ENCODE measurements at regions not wholly inside any gene's neighbourhood (a gene's known extent, or its start where the extent isn't known, plus 50 kb on each side); places are given as distances from the start of the nearest gene placed in this dataset.

DNA sequence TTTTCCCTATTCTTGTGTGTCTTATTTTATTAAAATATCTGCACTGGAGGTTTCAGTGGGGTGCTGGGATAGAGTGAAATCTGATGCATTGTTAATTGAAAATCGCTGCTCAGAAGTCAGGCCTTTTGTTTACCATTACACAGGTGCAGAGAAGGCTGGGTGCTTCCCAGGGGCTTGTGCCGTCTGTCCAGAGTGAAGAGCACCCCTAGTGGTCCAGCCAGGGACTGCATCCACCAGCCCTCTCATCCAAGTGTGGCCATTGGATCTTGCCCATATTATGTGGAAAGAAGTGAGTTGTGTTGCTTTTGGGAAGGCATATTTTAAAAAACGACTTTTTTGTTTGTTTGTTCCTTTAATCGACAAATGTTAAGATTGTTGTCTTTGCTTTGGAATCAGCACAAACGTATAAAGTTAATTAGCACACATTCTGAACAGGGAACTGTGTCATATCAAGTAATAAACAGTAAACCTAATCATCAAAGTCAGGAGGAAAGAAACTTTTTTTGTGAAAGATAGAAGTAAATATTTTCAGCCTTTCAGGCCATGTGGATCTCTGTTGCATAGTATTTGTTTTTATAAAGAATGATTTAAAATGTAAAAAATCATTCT lies 315.6 kb downstream of the MTRR start:
- H3K4me1 ChIP-seq (ENCODE audit: control insufficient read depth in 1 of 2, low read depth in 2 of 2): peaks cover 0 to 5% of the 10 kb centered on the region in 2 donors
- TF ChIP-seq, protein P1, sequence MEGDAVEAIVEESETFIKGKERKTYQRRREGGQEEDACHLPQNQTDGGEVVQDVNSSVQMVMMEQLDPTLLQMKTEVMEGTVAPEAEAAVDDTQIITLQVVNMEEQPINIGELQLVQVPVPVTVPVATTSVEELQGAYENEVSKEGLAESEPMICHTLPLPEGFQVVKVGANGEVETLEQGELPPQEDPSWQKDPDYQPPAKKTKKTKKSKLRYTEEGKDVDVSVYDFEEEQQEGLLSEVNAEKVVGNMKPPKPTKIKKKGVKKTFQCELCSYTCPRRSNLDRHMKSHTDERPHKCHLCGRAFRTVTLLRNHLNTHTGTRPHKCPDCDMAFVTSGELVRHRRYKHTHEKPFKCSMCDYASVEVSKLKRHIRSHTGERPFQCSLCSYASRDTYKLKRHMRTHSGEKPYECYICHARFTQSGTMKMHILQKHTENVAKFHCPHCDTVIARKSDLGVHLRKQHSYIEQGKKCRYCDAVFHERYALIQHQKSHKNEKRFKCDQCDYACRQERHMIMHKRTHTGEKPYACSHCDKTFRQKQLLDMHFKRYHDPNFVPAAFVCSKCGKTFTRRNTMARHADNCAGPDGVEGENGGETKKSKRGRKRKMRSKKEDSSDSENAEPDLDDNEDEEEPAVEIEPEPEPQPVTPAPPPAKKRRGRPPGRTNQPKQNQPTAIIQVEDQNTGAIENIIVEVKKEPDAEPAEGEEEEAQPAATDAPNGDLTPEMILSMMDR (IDR thresholded peaks at IDR 0.05): peak; percentile 47
- no peaks in the 10 kb centered on the region for H3K27me3 ChIP-seq (replicated peaks; ENCODE audit: insufficient read depth)
- no peaks in the 10 kb centered on the region for H3K36me3 ChIP-seq
- no peak for ATAC-seq (ENCODE audit: insufficient number of reproducible peaks, low FRiP score, low read depth)
- no peak for DNase-seq (ENCODE audit: low spot score)
- no peak overlapping the region for H3K27ac ChIP-seq
- H3K4me3 ChIP-seq: no peak overlapping the region
- H3K9me3 ChIP-seq: no peaks in the 10 kb centered on the region

DNA sequence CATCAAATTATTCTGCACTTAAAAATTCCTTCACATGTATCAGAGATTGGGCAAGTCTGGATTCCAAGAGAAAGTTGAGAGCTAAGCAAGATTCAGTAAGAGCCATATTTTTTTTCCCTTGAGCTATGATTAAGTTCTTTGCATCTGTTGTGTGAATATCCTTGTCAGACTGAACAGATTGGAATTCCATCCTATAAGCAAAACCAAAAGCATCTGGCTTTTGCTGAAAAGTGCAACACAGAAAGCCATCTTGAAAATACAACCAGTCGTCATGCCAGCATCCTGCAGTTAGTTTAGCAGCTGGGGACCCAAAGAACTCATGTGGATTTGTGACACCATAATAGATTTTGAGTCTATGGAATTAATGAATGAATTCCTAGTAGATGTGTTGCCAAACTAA lies 316.9 kb downstream of the MTRR start:
- H3K4me3 ChIP-seq: no peak overlapping the region
- H3K36me3 ChIP-seq: no peaks in the 10 kb centered on the region
- DNase-seq (ENCODE audit: low spot score): no peak
- no peak for ATAC-seq (ENCODE audit: insufficient number of reproducible peaks, low FRiP score, low read depth)
- H3K4me1 ChIP-seq (ENCODE audit: control insufficient read depth in 1 of 2, low read depth in 2 of 2): peaks cover 0 to 5% of the 10 kb centered on the region in 2 donors
- H3K27ac ChIP-seq: no peak overlapping the region
- TF ChIP-seq, protein P1 (IDR thresholded peaks at IDR 0.05): no peak
- no peaks in the 10 kb centered on the region for H3K9me3 ChIP-seq
- H3K27me3 ChIP-seq (replicated peaks; ENCODE audit: insufficient read depth): no peaks in the 10 kb centered on the region

DNA sequence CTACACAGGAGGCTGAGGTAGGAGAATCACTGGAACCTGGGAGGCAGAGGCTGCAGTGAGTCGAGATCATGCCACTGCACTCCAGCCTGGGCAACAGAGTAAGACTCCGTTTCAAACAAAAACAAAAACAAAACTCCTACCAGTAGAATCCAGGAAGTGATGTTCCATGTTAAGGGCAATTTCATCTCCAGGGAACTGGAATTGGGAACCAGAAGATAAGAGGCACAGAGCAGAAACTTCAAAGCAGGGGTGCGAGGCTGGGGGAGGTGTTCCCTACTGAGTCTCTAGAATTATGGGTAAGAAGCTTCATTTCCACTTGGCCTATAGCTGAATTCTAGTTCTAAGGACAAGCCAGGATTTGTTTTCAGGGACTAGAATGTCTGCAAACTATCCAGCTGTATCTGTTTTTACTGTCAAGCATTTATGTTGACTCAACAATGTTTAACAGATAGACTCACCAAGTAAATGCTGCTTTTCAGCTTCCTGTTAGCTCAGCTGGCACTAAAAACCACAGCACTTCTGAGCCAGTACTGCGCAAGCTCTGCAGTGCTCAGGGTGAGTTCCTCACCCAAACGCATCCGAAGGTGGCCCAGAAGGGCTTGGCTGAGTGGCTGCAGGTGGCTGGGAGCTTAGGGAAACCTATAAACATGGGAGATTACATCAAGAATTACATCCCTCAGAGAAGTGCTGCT lies 320.1 kb downstream of the MTRR start:
- H3K27ac ChIP-seq: no peak overlapping the region
- no peak for DNase-seq (ENCODE audit: low spot score)
- H3K4me1 ChIP-seq (ENCODE audit: control insufficient read depth in 1 of 2, low read depth in 2 of 2): peaks cover 0 to 5% of the 10 kb centered on the region in 2 donors
- TF ChIP-seq, protein P1 (IDR thresholded peaks at IDR 0.05): no peak
- no peak for ATAC-seq (ENCODE audit: insufficient number of reproducible peaks, low FRiP score, low read depth)
- no peaks in the 10 kb centered on the region for H3K9me3 ChIP-seq
- no peaks in the 10 kb centered on the region for H3K27me3 ChIP-seq (replicated peaks; ENCODE audit: insufficient read depth)
- H3K36me3 ChIP-seq: no peaks in the 10 kb centered on the region
- no peak overlapping the region for H3K4me3 ChIP-seq

GRCh38 chr5:8192840-8193239 lies 323.9 kb downstream of the MTRR start:
- Histone ChIP-seq H3K27me3 (replicated peaks; ENCODE audit: insufficient read depth) (no peaks in the 10 kb centered on the region), H3K27ac (no peak overlapping the region), H3K4me1 (ENCODE audit: control insufficient read depth in 1 of 2, low read depth in 2 of 2) (peaks cover 2 to 23% of the 10 kb centered on the region in 2 donors), H3K4me3 (no peak overlapping the region), H3K9me3 (no peaks in the 10 kb centered on the region), H3K36me3 (no peaks in the 10 kb centered on the region)
- DNase-seq (ENCODE audit: low spot score) (no peak), ATAC-seq (ENCODE audit: insufficient number of reproducible peaks, low FRiP score, low read depth) (no peak)
- TF ChIP-seq, protein P1 (IDR thresholded peaks at IDR 0.05): no peak

DNA sequence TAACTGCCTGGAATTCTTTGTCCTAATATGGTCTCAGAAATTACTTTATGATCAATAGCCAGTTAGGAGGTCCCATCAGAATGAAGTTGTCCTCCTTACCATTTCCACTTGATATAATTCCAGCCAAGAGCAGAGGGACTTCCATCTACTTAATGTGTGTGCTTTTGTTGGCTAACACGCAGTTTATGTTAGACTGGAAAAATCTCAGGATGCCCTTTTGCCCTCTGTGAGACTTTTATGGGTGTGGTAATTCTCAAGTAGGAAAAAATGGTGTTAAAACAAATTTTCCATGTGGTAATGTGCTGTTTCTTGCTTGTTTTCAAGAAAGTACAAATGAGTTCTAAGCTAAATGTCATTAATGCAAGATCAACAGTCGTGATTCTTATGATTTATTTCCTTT lies 327.1 kb downstream of the MTRR start:
- H3K27me3 ChIP-seq (replicated peaks; ENCODE audit: insufficient read depth): no peaks in the 10 kb centered on the region
- peak overlapping the region in 1 of 2 donors; percentile 1 for H3K27ac ChIP-seq
- H3K9me3 ChIP-seq: no peaks in the 10 kb centered on the region
- H3K4me1 ChIP-seq (ENCODE audit: control insufficient read depth in 1 of 2, low read depth in 2 of 2): peaks cover 2 to 17% of the 10 kb centered on the region in 2 donors
- DNase-seq (ENCODE audit: low spot score) (no peak), ATAC-seq (ENCODE audit: insufficient number of reproducible peaks, low FRiP score, low read depth) (no peak)
- H3K36me3 ChIP-seq: no peaks in the 10 kb centered on the region
- TF ChIP-seq, protein P1 (IDR thresholded peaks at IDR 0.05): no peak
- no peak overlapping the region for H3K4me3 ChIP-seq

Data from thoracic aorta (tissue), 2 donors.